Endothelial cell of umbilical vein (primary cell): ENCODE measurements at regions not wholly inside any gene's neighbourhood (a gene's known extent, or its start where the extent isn't known, plus 50 kb on each side); places are given as distances from the start of the nearest gene placed in this dataset.

ENCODE experiments used
- CTCF ChIP-seq, 2 donors: IDR thresholded peaks; 1 replicate in 1 of 2; 2 replicates in 1 of 2; pipeline ENCODE4 v1.5.1; 2011; ENCODE audit warnings: low read length in 2 of 2, mild to moderate bottlenecking in 2 of 2, moderate library complexity in 2 of 2, control low read depth in 1 of 2, inconsistent platforms in 1 of 2, low read depth in 1 of 2; ENCODE audit not compliant: insufficient read depth in 1 of 2; ENCODE audit errors: extremely low read depth in 1 of 2
- EZH2 ChIP-seq: IDR thresholded peaks from 2 replicates; pipeline ENCODE4 v1.6.1; 2012; ENCODE audit warnings: borderline replicate concordance, low read depth, mild to moderate bottlenecking, moderate library complexity, low read length, inconsistent platforms; ENCODE audit not compliant: severe bottlenecking
- GATA2 ChIP-seq: IDR thresholded peaks from 2 replicates; pipeline ENCODE4 v1.7.0; 2011; ENCODE audit warnings: low read depth, mild to moderate bottlenecking, moderate library complexity, mixed read lengths, low read length; ENCODE audit not compliant: insufficient read length, insufficient read depth
- JUN ChIP-seq: IDR thresholded peaks from 2 replicates; pipeline ENCODE4 v1.6.1; 2011; ENCODE audit warnings: borderline replicate concordance, low read depth; ENCODE audit not compliant: insufficient read length, insufficient read depth
- MYC ChIP-seq: IDR thresholded peaks from one replicate; pipeline ENCODE4 v1.6.1; 2011; ENCODE audit warnings: mild to moderate bottlenecking, low read depth, low read length
- POLR2A ChIP-seq: IDR thresholded peaks from 2 replicates; pipeline ENCODE4 v1.6.1; 2012; ENCODE audit warnings: low read depth, mild to moderate bottlenecking, control low read depth, low read length
- POLR2AphosphoS5 ChIP-seq: IDR thresholded peaks from 2 replicates; pipeline ENCODE4 v1.6.1; 2012; ENCODE audit warnings: low read depth, mild to moderate bottlenecking, control low read depth, low read length, moderate library complexity; ENCODE audit not compliant: insufficient read depth

DNA sequence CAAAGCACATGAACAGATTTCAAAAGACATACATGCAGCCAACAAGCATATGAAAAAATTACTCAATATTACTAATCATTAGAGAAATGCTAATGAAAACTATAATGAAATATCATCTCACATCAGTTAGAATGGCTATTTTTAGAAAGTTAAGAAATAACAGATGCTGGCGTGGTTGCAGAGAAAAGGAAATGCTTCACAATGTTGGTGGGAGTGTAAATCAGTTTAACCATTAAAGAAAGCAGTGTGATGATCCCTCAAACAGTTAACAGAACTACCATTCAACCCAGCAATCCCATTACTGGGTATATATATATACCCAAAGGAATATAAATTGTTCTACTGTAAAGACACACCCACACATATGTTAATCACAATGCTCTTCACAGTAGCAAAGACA, 117.7 kb upstream of the SETBP1 start:
- TF ChIP-seq POLR2A = no peak
- TF ChIP-seq CTCF (IDR thresholded peaks at IDR 0.05; ENCODE audit: extremely low read depth in 1 of 2, insufficient read depth in 1 of 2, low read depth in 1 of 2, low read length in 2 of 2) = no peak
- TF ChIP-seq GATA2 = no peak
- TF ChIP-seq EZH2 = no peak
- TF ChIP-seq POLR2AphosphoS5 = no peak
- TF ChIP-seq MYC = no peak
- TF ChIP-seq JUN = no peak
